ENCODE measurements at regions not wholly inside any gene's neighbourhood (a gene's known extent, or its start where the extent isn't known, plus 50 kb on each side); places are given as distances from the start of the nearest gene placed in this dataset.

GRCh38 chr1:87203904-87204303 lies 124.8 kb upstream of the LMO4 start:
- Histone ChIP-seq H3K27ac (no peak overlapping the region), H3K4me1 (peaks cover 22% of the 10 kb centered on the region), H3K9me3 (replicated peaks) (no peaks in the 10 kb centered on the region), H3K36me3 (no peaks in the 10 kb centered on the region), H3K4me3 (no peak overlapping the region), H3K27me3 (no peaks in the 10 kb centered on the region)
- DNase-seq: no peak

GRCh38 chr1:87204441-87204840 lies 124.2 kb upstream of the LMO4 start:
- Histone ChIP-seq H3K9me3 (replicated peaks) (no peaks in the 10 kb centered on the region), H3K27ac (no peak overlapping the region), H3K4me1 (peaks cover 22% of the 10 kb centered on the region), H3K4me3 (no peak overlapping the region), H3K36me3 (no peaks in the 10 kb centered on the region), H3K27me3 (no peaks in the 10 kb centered on the region)
- no peak for DNase-seq

GRCh38 chr1:87204921-87205320 lies 123.8 kb upstream of the LMO4 start:
- DNase-seq: no peak
- H3K4me3 ChIP-seq: no peak overlapping the region
- peaks cover 22% of the 10 kb centered on the region for H3K4me1 ChIP-seq
- H3K36me3 ChIP-seq: no peaks in the 10 kb centered on the region
- no peaks in the 10 kb centered on the region for H3K27me3 ChIP-seq
- no peaks in the 10 kb centered on the region for H3K9me3 ChIP-seq (replicated peaks)
- H3K27ac ChIP-seq: no peak overlapping the region

GRCh38 chr1:87206044-87206831 lies 122.4 kb upstream of the LMO4 start:
- H3K4me3 ChIP-seq: no peak overlapping the region
- H3K9me3 ChIP-seq (replicated peaks): no peaks in the 10 kb centered on the region
- H3K27me3 ChIP-seq: no peaks in the 10 kb centered on the region
- H3K4me1 ChIP-seq: peaks cover 14% of the 10 kb centered on the region
- DNase-seq: no peak
- H3K27ac ChIP-seq: no peak overlapping the region
- H3K36me3 ChIP-seq: no peaks in the 10 kb centered on the region

GRCh38 chr1:87208080-87208479 lies 120.6 kb upstream of the LMO4 start:
- no peak overlapping the region for H3K27ac ChIP-seq
- DNase-seq: no peak
- no peak overlapping the region for H3K4me3 ChIP-seq

GRCh38 chr1:87208931-87209330 lies 119.7 kb upstream of the LMO4 start:
- no peak for DNase-seq
- H3K4me3 ChIP-seq: no peak overlapping the region
- no peaks in the 10 kb centered on the region for H3K27me3 ChIP-seq
- peaks cover 17% of the 10 kb centered on the region for H3K4me1 ChIP-seq
- H3K36me3 ChIP-seq: no peaks in the 10 kb centered on the region
- no peaks in the 10 kb centered on the region for H3K9me3 ChIP-seq (replicated peaks)
- no peak overlapping the region for H3K27ac ChIP-seq

More at GRCh38 chr1:87208080-87208479, 120.6 kb upstream of the LMO4 start:
- peaks cover 18% of the 10 kb centered on the region for H3K4me1 ChIP-seq
- no peaks in the 10 kb centered on the region for H3K27me3 ChIP-seq
- H3K9me3 ChIP-seq (replicated peaks): no peaks in the 10 kb centered on the region
- H3K36me3 ChIP-seq: no peaks in the 10 kb centered on the region

GRCh38 chr1:87210151-87210550 lies 118.5 kb upstream of the LMO4 start:
- no peak for DNase-seq
- H3K27me3 ChIP-seq: no peaks in the 10 kb centered on the region
- no peak overlapping the region for H3K4me3 ChIP-seq

GRCh38 chr1:87212431-87213134 lies 116.1 kb upstream of the LMO4 start:
- Histone ChIP-seq H3K9me3 (replicated peaks) (peaks cover 5% of the 10 kb centered on the region; the same call in 1 of the 2 replicates), H3K27ac (no peak overlapping the region), H3K4me3 (no peak overlapping the region), H3K27me3 (no peaks in the 10 kb centered on the region), H3K36me3 (no peaks in the 10 kb centered on the region), H3K4me1 (peaks cover 8% of the 10 kb centered on the region; the same call in 1 of the 2 replicates)
- DNase-seq: no peak

More at GRCh38 chr1:87210151-87210550, 118.5 kb upstream of the LMO4 start:
- Histone ChIP-seq H3K9me3 (replicated peaks) (no peaks in the 10 kb centered on the region), H3K27ac (no peak overlapping the region), H3K4me1 (peaks cover 8% of the 10 kb centered on the region; the same call in 1 of the 2 replicates), H3K36me3 (no peaks in the 10 kb centered on the region)

GRCh38 chr1:87213135-87213515 lies 115.6 kb upstream of the LMO4 start:
- H3K27ac ChIP-seq: no peak overlapping the region
- no peak for DNase-seq
- no peaks in the 10 kb centered on the region for H3K27me3 ChIP-seq

GRCh38 chr1:87215592-87215991 lies 113.1 kb upstream of the LMO4 start:
- Histone ChIP-seq H3K27me3 (no peaks in the 10 kb centered on the region), H3K4me3 (no peak overlapping the region), H3K4me1 (peaks cover 8% of the 10 kb centered on the region; the same call in 1 of the 2 replicates), H3K9me3 (replicated peaks) (peaks cover 5% of the 10 kb centered on the region; the same call in 1 of the 2 replicates), H3K36me3 (no peaks in the 10 kb centered on the region), H3K27ac (no peak overlapping the region)
- no peak for DNase-seq

More at GRCh38 chr1:87213135-87213515, 115.6 kb upstream of the LMO4 start:
- peaks cover 8% of the 10 kb centered on the region; the same call in 1 of the 2 replicates for H3K4me1 ChIP-seq
- H3K36me3 ChIP-seq: no peaks in the 10 kb centered on the region
- peaks cover 5% of the 10 kb centered on the region; the same call in 1 of the 2 replicates for H3K9me3 ChIP-seq (replicated peaks)
- no peak overlapping the region for H3K4me3 ChIP-seq

GRCh38 chr1:87218618-87219017 lies 110.1 kb upstream of the LMO4 start:
- Histone ChIP-seq H3K4me1 (no peaks in the 10 kb centered on the region), H3K27ac (no peak overlapping the region), H3K9me3 (replicated peaks) (peaks cover 5% of the 10 kb centered on the region; the same call in 1 of the 2 replicates), H3K4me3 (no peak overlapping the region), H3K27me3 (no peaks in the 10 kb centered on the region), H3K36me3 (no peaks in the 10 kb centered on the region)
- no peak for DNase-seq

GRCh38 chr1:87219141-87219540 lies 109.5 kb upstream of the LMO4 start:
- Histone ChIP-seq H3K9me3 (replicated peaks) (peaks cover 5% of the 10 kb centered on the region; the same call in 1 of the 2 replicates), H3K4me1 (no peaks in the 10 kb centered on the region), H3K27me3 (no peaks in the 10 kb centered on the region), H3K27ac (no peak overlapping the region), H3K4me3 (no peak overlapping the region), H3K36me3 (no peaks in the 10 kb centered on the region)
- DNase-seq: no peak

- no peak overlapping the region for H3K27ac ChIP-seq
- DNase-seq: no peak
- no peak overlapping the region for H3K4me3 ChIP-seq
- no peaks in the 10 kb centered on the region for H3K4me1 ChIP-seq
- no peaks in the 10 kb centered on the region for H3K27me3 ChIP-seq
- H3K9me3 ChIP-seq (replicated peaks): peaks cover 5% of the 10 kb centered on the region; the same call in 1 of the 2 replicates
- H3K36me3 ChIP-seq: no peaks in the 10 kb centered on the region
Measured at GRCh38 chr1:87219626-87220025, 109.1 kb upstream of the LMO4 start.

GRCh38 chr1:87220993-87221392 lies 107.7 kb upstream of the LMO4 start:
- no peak for DNase-seq
- Histone ChIP-seq H3K27me3 (no peaks in the 10 kb centered on the region), H3K4me3 (no peak overlapping the region), H3K4me1 (peaks cover 5% of the 10 kb centered on the region; the same call in 1 of the 2 replicates), H3K27ac (no peak overlapping the region), H3K36me3 (no peaks in the 10 kb centered on the region), H3K9me3 (replicated peaks) (peaks cover under 1% of the 10 kb centered on the region; the same call in 1 of the 2 replicates)

GRCh38 chr1:87224201-87224600 lies 104.5 kb upstream of the LMO4 start:
- H3K9me3 ChIP-seq (replicated peaks): no peaks in the 10 kb centered on the region
- no peaks in the 10 kb centered on the region for H3K36me3 ChIP-seq
- H3K4me1 ChIP-seq: peaks cover 13% of the 10 kb centered on the region; the same call in 1 of the 2 replicates
- DNase-seq: no peak
- no peak overlapping the region for H3K27ac ChIP-seq
- H3K27me3 ChIP-seq: no peaks in the 10 kb centered on the region
- H3K4me3 ChIP-seq: no peak overlapping the region
